ENCODE measurements at regions not wholly inside any gene's neighbourhood (a gene's known extent, or its start where the extent isn't known, plus 50 kb on each side); places are given as distances from the start of the nearest gene placed in this dataset.

- TF ChIP-seq POLR2A (IDR thresholded peaks at IDR 0.05; ENCODE audit: low read depth, low read length) (no peak), POLR2AphosphoS5 (IDR thresholded peaks at IDR 0.05; ENCODE audit: low read depth, low read length) (no peak), TAF1 (IDR thresholded peaks at IDR 0.05; ENCODE audit: borderline replicate concordance, low read depth, low read length) (no peak)
These were observed 134.3 kb upstream of the IQSEC1 start for GRCh38 chr3:13207578-13207922.
